Type B pancreatic cell (in vitro differentiated cells): ENCODE measurements at regions not wholly inside any gene's neighbourhood (a gene's known extent, or its start where the extent isn't known, plus 50 kb on each side); places are given as distances from the start of the nearest gene placed in this dataset.
A peak's percentile ranks its signal among the peaks of the same experiment; 100 is the strongest.

Experiments used
- DNase-seq: peaks from one replicate; pipeline ENCODE4 v3.0.0; 2021; ENCODE audit warnings: mixed read lengths; ENCODE audit not compliant: unreplicated experiment; ENCODE audit errors: extremely low spot score
- H3K27ac Mint-ChIP-seq: 2 replicates; pipeline ENCODE4 v1.8.0; 2021; ENCODE audit warnings: mild to moderate bottlenecking, mixed read lengths
- H3K27me3 Mint-ChIP-seq: 2 replicates; pipeline ENCODE4 v1.8.0; 2021; ENCODE audit warnings: mixed read lengths
- H3K36me3 Mint-ChIP-seq: 2 replicates; pipeline ENCODE4 v1.8.0; 2021; ENCODE audit warnings: mixed read lengths
- H3K4me1 Mint-ChIP-seq: one replicate; pipeline ENCODE4 v1.8.0; 2021; ENCODE audit warnings: mixed read lengths; ENCODE audit not compliant: unreplicated experiment
- H3K4me3 Mint-ChIP-seq: 2 replicates; pipeline ENCODE4 v1.8.0; 2021; ENCODE audit warnings: mild to moderate bottlenecking, mixed read lengths
- H3K9me3 Mint-ChIP-seq: 2 replicates; pipeline ENCODE4 v1.8.0; 2021; ENCODE audit warnings: mixed read lengths
- CTCF ChIP-seq: fragments of 200-600 bp; sonication (generic); conservative IDR thresholded peaks from 2 replicates; pipeline ENCODE4 v1.5.0; 2021; ENCODE audit warnings: antibody characterized with exemption, mild to moderate bottlenecking

GRCh38 chrX:13493659-13494058, 75.7 kb upstream of the EGFL6 start:
- TF ChIP-seq CTCF, result no peak
- DNase-seq, result no peak

DNA sequence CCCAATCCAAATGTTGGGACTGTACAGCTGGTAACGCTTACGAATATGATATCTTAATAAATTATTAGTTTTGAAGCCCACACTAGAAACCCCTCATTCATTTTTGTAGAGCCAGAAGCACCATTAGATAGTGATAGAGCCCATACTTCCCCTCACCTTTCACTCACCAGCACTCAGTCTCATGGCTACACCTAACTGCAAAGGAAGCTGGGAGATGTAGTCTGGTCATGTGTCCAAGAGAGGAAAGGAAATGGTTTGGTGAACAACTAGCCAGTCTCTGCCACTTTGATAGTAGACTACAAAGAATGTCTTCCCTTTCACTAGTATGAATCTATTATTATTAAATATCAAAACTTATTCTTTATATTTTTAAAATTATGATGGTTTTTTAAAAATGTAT, 77.1 kb upstream of the EGFL6 start:
- no peak overlapping the region for H3K4me3 Mint-ChIP-seq
- no peak for TF ChIP-seq CTCF
- peaks cover 1% of the 10 kb centered on the region for H3K4me1 Mint-ChIP-seq
- no peak for DNase-seq
- no peaks in the 10 kb centered on the region for H3K27me3 Mint-ChIP-seq
- H3K36me3 Mint-ChIP-seq, result no peaks in the 10 kb centered on the region
- no peak overlapping the region for H3K27ac Mint-ChIP-seq
- no peaks in the 10 kb centered on the region for H3K9me3 Mint-ChIP-seq

More at GRCh38 chrX:13493659-13494058, 75.7 kb upstream of the EGFL6 start:
- no peak overlapping the region for H3K27ac Mint-ChIP-seq
- no peaks in the 10 kb centered on the region for H3K4me1 Mint-ChIP-seq
- no peaks in the 10 kb centered on the region for H3K9me3 Mint-ChIP-seq
- H3K36me3 Mint-ChIP-seq, result no peaks in the 10 kb centered on the region
- H3K27me3 Mint-ChIP-seq, result no peaks in the 10 kb centered on the region
- no peak overlapping the region for H3K4me3 Mint-ChIP-seq

GRCh38 chrX:13491061-13491460, 78.3 kb upstream of the EGFL6 start:
- H3K4me1 Mint-ChIP-seq, result peaks cover 4% of the 10 kb centered on the region
- no peak overlapping the region for H3K27ac Mint-ChIP-seq
- DNase-seq, result no peak
- H3K36me3 Mint-ChIP-seq, result no peaks in the 10 kb centered on the region
- H3K9me3 Mint-ChIP-seq, result no peaks in the 10 kb centered on the region
- no peak overlapping the region for H3K4me3 Mint-ChIP-seq
- TF ChIP-seq CTCF, result no peak
- H3K27me3 Mint-ChIP-seq, result no peaks in the 10 kb centered on the region

DNA sequence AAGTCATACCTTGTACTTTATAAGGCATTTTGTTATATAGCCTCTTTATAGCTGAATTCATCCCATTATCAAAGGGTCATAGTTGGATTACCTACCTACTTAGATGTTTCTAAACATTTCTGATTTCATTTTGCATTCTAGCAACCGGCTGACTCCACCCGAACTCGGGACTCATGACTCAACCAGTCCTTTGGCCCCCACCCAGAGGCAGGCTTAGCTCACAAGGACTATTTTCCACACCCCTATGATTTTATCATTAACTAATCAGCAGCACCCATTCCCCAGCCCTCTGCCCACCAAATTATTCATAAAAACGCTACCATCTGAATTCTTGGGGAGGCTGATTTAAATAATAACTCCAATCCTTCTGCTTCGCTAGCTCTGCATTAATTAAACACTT, 79.9 kb upstream of the EGFL6 start:
- no peak overlapping the region for H3K27ac Mint-ChIP-seq
- no peak for TF ChIP-seq CTCF
- peaks cover 4% of the 10 kb centered on the region for H3K9me3 Mint-ChIP-seq
- H3K27me3 Mint-ChIP-seq, result no peaks in the 10 kb centered on the region
- no peaks in the 10 kb centered on the region for H3K36me3 Mint-ChIP-seq
- H3K4me3 Mint-ChIP-seq, result no peak overlapping the region
- no peak for DNase-seq
- H3K4me1 Mint-ChIP-seq, result peaks cover 8% of the 10 kb centered on the region

GRCh38 chrX:13487731-13488505, 81.5 kb upstream of the EGFL6 start:
- H3K4me3 Mint-ChIP-seq, result peak overlapping the region; percentile 15
- H3K9me3 Mint-ChIP-seq, result peaks cover 11% of the 10 kb centered on the region
- H3K27ac Mint-ChIP-seq, result peak overlapping the region; percentile 92
- DNase-seq, result no peak
- TF ChIP-seq CTCF, result peak; percentile 78
- H3K27me3 Mint-ChIP-seq, result no peaks in the 10 kb centered on the region
- peaks cover 8% of the 10 kb centered on the region for H3K4me1 Mint-ChIP-seq
- no peaks in the 10 kb centered on the region for H3K36me3 Mint-ChIP-seq
